GM12878 (cell line): ENCODE measurements at regions not wholly inside any gene's neighbourhood (a gene's known extent, or its start where the extent isn't known, plus 50 kb on each side); places are given as distances from the start of the nearest gene placed in this dataset.

Source experiments
- CREB1 ChIP-seq: IDR thresholded peaks from 2 replicates; pipeline ENCODE4 v1.6.1; 2012; ENCODE audit warnings: low read depth, mild to moderate bottlenecking, inconsistent platforms
- ETV6 ChIP-seq, 2 experiments: fragments of 450-650 bp in 1 of 2; IDR thresholded peaks in 1 of 2; conservative IDR thresholded peaks in 1 of 2; 2 replicates each; pipeline ENCODE4 v1.6.1; 2014; ENCODE audit warnings: antibody characterized with exemption in 1 of 2, borderline replicate concordance in 1 of 2, low read depth in 1 of 2, mild to moderate bottlenecking in 1 of 2, moderate library complexity in 1 of 2
- EZH2 ChIP-seq: IDR thresholded peaks from 2 replicates; pipeline ENCODE4 v1.6.1; 2012; ENCODE audit warnings: low read depth, mild to moderate bottlenecking, control low read depth, inconsistent platforms, low read length, borderline replicate concordance; ENCODE audit not compliant: control insufficient read depth
- MYC ChIP-seq: IDR thresholded peaks from 2 replicates; pipeline ENCODE4 v1.6.1; 2011; ENCODE audit warnings: mild to moderate bottlenecking, low read length, moderate library complexity, inconsistent platforms; ENCODE audit not compliant: insufficient read depth, insufficient replicate concordance, insufficient read length, severe bottlenecking
- TF ChIP-seq, protein P1 (sequence below): IDR thresholded peaks from 2 replicates; pipeline ENCODE4 v1.6.1; 2012; ENCODE audit warnings: low read length, inconsistent platforms

DNA sequence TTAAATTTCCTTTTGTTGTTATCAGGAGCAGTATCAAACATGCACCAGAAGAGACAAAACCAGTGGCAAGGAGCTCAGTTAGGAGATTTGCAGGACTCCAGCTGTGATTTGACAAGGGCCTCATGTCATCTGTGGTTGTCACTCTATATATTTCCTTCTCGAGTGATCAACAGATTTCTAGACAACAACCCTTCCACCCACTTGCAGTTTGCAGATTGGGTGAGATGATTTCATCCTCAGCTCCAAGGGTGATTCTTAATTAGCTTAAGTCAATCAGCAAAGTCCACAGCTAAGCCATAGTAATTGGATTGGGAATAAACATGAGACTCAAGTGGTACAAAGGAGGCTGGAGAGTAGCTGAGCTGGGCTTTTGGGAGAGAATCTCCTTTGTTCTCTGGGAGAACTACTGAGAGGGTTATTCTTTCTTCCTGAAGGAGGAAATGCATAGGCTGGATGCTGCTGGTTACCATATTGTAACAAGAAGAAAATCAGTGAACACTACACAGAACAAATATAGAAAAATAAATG lies 192.8 kb downstream of the PPARGC1A start:
- no peak for TF ChIP-seq ETV6 (conservative IDR thresholded peaks at IDR 0.05 in 1 of 2, IDR thresholded peaks at IDR 0.05 in 1 of 2; ENCODE audit: borderline replicate concordance in 1 of 2, low read depth in 1 of 2)
- no peak for TF ChIP-seq EZH2
- TF ChIP-seq MYC: no peak
- TF ChIP-seq, protein P1, sequence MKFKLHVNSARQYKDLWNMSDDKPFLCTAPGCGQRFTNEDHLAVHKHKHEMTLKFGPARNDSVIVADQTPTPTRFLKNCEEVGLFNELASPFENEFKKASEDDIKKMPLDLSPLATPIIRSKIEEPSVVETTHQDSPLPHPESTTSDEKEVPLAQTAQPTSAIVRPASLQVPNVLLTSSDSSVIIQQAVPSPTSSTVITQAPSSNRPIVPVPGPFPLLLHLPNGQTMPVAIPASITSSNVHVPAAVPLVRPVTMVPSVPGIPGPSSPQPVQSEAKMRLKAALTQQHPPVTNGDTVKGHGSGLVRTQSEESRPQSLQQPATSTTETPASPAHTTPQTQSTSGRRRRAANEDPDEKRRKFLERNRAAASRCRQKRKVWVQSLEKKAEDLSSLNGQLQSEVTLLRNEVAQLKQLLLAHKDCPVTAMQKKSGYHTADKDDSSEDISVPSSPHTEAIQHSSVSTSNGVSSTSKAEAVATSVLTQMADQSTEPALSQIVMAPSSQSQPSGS: no peak
- TF ChIP-seq CREB1: no peak
